GM19463 (cell line): ENCODE measurements at regions not wholly inside any gene's neighbourhood (a gene's known extent, or its start where the extent isn't known, plus 50 kb on each side); places are given as distances from the start of the nearest gene placed in this dataset.
A peak's percentile ranks its signal among the peaks of the same experiment; 100 is the strongest.

ENCODE experiments used
- ATAC-seq: cut with Tn5 transposase; IDR thresholded peaks from one replicate; pipeline ENCODE4 v1.9.1; 2021; ENCODE audit warnings: mild to moderate bottlenecking, moderate library complexity; ENCODE audit not compliant: unreplicated experiment

DNA sequence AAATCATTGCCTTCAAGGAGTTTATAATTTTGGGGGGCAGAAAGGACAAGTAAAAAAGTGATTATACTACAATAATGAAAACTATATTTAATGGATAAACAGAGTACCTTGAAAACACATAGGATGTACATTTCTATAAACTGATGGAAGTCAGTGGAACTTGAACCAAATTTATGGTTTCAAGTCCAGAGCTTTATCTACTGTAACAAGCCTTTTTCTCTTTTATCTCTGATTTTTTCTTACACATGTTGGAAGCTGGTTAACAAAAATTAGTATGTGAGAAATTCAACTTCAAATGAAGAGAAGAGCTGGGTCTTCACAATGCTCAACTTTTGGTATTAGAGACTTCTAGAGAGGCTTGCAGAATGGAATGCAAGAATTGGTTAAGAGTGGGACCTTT lies 393.6 kb downstream of the LMO7 start:
- no peak for ATAC-seq

DNA sequence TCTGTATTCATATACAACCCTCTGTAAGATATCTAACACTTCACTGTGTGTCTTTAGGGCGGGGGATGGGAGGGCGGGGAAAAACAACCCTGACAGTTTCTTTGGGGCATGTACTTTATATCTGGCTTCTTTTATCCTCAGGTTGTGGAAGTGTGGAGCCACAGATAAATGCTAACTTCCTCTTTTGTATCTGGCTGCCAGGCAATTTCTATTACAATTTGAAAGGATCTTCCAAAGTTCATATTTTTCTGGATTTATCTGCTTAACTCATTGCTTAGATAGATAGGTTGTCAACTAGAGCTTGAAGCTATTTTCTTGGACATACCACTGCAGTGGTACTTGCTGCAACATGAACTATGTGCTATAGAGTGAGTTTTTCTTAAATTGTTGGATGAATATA lies 393.0 kb downstream of the LMO7 start:
- no peak for ATAC-seq

DNA sequence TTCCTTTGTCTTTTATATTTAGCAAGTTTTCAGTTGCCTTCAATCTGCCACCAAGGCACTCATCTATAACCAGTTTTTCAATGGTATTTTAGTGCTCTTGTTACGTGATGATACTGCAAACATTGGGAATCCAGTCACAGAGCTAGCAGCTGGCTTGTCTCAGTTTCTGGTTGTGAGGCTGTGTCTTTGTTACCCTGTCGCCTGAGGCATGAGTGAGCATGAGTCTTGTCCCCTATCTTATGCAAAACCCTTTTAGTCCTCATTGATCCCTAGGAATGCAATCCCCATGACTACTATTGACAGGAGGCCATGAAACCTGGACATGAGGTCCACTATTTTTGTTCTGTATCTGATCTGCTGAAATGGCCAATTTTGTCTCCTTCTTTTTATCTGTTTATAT lies 391.0 kb downstream of the LMO7 start:
- no peak for ATAC-seq

DNA sequence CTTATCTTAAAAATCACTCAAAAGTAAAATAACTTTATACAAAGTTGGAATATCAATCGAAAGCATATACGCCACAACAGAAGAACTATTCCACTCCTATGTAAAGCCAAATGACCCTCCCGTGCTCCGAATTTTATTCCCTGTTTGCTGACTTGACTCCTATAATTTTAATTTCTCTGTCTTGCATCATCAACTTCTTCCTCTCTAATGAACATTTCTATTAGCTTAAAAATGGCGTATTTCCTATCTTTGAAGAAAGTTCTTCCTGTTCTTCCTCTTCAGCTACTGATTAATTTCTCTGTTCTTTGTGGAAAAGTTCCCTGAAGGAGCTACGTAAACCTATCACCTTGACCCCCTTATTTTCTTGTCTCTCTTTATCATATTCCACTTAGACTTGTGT lies 389.3 kb downstream of the LMO7 start:
- ATAC-seq: no peak

DNA sequence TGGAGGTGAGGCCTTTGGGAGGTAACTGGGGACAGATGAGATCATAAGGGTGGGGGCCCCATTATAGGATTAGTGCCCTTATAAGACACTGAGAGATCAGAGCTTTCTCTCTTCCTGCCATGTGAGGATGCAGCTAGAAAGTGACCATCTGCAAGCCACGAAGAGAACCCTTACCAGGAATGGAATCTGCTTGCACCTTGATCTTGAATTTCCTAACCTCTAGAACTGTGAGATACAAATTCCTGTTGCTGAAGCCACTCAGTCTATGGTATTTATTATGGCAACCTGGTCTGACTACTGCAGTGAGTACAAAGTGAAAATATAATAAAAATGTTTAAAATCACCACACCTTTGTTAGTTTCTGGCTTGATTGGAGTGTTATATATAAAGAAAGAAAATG lies 388.0 kb downstream of the LMO7 start:
- ATAC-seq: no peak

DNA sequence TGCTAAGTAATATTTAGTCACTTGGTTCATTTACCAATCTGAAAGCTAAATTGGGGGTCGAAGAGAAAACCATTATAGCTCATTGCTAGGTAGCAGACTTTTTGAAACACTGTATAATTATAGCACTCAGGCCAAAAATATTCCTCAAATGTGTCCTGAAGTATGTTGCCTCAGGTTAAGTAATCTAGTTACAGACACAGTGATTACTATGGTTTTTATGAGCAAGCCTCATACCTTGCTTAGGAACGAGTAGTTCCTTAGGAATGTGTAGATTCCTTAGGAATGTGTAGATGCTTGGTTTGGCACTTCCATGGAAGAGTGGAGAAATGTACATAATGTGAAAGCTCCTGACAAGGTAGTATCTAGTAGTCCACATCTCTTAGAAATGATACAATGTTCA lies 387.5 kb downstream of the LMO7 start:
- ATAC-seq: no peak

DNA sequence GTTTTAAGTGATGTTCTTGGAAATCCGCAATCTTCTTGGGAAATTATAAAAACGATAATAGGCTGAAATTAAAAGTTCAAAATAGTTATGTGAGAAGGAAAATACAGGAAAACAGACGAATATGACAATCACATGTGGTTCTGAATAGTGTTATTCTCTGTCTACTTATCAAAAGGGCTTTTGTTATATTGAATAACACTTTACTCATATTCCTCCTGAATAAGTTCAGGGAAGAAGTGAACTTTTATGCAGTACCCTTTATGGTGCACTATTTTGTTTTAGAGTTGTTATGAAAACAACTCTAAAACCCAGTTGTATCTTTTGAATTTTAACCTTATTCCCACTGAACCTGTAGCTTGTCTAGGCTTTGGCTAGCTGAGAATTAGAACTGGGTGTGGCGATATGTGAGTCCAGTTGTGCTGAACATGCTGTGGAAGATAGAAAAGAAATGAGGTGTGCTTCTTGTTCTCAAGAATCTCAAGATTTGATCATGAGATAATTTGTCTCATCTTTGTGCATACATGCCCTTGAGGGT lies 384.4 kb downstream of the LMO7 start:
- ATAC-seq: no peak

DNA sequence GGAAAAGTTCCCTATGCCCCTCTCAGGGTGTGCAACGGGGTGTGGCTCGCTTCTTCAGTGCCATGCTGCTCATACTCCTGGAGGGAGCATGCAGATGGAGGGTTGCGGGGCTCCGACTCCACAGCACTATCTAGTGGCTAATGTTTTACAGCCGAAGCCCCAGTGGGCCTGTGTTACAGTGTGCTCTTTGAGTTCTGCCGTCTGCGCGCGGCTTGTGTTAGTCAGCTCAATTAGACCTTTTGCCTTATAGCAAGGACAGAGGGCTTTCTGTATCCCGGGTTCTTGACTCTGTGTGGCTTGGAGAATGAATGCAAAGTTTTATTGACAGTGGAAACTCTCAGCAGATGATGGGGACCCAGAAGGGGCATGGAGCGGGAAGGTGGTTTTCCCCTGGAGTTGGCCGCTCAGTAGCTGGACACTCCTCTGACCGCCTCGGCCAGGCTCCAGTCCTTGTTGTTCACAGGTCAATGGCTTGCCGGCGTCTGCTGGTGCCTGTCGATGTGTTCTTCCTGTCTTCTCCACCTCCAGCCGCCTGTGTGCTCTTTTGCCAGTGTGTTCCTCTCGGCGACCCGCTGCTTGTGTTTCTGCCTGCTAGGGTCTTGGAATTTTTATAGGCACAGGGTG lies 383.4 kb downstream of the LMO7 start:
- ATAC-seq: no peak

DNA sequence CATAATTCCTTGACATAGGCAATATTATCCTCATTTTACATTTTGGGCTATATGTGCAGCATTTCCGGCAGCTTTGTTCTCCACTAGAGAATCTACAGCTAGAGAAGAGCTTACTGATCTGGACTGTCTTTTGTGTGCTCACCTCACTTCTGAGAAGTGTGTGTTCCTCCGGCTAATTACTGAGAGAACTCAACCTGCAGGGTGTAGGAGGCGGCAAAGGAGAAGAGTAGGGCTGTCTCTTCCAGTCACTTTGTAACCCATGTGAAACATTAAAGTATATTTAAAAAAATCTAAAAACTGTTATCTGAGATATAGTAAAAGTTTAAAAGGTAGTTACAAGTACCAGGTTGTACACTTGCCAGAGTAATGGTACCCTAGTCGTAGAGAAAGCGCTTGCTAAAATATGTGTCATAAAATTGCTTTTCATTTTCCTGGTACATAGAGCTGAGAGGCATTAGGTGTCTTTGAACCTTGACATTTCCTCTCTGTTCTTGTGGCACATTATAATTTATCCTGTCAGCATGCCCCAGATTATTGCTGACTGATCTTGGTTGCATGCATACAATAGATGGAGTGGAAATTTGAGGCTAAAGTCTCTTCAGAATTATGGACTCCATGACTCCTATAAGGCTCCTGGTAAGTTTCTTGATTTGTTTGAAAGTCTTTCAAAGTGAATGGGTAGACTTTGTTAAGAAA lies 381.9 kb downstream of the LMO7 start:
- no peak for ATAC-seq

DNA sequence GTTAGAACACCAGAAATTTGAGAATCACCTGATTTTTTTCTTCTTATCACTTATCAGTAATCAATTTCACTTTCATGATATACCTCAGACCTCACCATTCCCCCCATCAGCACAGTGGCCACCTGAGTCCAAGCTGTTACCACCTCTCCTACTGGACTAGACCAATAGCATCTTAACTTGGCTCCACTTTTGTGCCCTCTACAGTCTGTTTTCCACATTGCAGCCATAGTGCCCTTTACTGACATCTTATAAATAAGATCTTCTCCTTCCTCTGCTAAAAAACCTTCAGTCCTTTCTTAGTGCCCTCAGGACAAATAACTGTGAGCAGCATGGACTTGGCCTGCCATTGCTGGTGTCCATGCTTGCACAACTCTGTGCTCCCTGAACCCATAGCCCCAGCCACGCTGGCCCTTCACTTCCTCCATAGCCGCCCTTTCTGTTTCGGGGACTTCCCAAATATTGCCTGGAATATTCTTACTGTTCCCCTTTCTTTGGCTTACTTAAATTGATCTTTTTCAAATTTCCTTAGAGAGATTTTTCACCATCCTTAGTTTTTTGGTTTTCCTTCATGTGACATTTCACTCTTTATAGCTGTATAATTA lies 380.8 kb downstream of the LMO7 start:
- peak; percentile 59 for ATAC-seq

DNA sequence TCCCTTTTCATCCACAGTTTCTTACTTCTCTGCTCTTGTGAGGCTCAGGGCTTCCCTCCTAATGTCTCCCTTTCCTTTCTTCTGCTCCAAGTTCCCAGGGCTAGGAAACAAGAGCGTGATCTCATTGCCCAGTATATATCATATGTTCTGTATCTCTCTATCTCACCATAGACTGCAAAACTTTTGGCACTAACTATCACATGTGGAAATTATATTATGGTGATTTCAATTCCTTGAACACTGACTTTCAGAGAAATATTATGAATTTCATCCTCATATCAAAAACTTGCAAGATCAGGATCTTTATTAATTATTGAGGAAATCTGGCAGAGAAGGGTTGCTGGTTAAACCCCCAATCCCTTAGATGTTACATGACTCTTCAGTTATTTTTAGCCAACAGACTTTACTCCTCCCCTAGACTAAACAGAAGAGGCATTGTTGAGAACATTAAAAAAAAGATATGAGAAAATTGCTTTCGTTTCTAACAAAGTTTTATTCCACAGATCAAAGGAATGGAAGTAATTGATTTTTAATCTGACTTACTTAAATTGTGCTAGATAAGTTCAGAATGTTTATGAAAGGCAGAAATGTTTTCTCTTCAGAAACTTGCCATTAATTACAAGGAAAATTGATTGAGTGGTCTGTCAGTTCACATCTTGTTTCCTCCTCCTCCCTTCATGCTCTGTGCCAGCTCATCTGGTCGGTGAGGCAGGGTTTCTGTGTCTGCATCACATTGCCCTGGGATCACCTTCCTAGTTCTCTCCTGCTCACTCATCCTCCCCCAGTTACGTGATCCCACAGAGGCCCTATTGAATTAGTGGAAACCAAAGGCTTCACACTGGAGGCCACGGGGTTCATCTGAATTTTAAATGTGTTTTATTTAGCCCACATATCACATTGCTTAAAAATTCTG lies 378.5 kb downstream of the LMO7 start:
- ATAC-seq: no peak

DNA sequence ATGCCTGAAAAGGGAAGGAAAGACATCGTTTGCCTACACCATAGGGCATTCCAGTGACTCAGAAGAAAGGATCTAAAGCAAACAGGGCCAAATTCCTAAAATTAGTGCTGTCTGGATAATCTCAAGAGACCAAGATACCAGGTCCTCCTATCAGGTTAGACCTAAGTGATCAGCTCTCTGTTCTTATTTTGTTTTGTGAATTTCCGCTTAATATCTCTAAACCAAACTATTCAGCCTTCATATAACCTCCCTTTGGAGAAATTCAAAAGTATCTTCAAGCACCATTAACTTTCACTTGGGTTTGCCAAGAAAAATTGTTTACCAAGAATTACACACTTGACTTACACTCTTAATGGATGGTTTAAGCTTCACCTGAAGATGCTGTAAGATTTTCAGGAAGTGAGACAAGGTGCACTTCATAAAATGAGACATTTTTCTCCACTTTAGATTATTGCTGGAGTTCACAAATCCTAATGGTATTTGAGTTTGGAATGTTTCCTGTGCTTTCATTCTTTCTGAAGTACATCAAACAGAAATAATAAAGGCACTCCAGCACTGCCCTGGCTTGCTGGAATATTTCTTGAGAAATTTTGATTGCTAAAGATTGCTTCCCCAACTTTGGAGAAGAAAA lies 376.1 kb downstream of the LMO7 start:
- no peak for ATAC-seq

DNA sequence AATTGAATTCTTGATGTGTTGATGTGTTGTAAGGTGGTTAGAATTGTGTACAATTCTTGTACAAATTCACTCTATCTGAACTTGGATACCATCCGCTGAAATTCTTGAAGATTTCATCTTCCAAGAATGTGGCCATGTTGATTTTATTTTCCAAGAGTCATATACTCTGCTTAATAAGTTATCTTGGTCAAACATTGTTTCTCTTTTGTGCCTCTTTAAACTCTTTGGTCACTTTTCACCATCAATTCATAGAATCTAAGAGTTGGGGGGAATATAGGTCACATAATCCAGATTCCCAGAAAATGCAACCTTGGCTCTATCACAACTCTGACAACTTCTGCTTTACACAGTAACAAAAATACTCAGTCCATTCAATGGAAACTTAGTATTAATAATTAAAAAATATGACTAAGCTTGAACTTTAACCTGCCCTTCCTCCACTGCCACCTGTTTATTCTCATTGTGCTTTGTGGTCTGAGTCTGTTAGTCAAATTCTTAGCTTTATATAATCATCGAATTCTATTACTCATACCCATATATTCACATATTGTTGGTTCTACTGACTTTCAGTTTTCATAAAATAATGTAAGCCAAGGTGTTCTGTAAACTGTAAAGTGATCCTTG lies 373.2 kb downstream of the LMO7 start:
- ATAC-seq: peak; percentile 85

DNA sequence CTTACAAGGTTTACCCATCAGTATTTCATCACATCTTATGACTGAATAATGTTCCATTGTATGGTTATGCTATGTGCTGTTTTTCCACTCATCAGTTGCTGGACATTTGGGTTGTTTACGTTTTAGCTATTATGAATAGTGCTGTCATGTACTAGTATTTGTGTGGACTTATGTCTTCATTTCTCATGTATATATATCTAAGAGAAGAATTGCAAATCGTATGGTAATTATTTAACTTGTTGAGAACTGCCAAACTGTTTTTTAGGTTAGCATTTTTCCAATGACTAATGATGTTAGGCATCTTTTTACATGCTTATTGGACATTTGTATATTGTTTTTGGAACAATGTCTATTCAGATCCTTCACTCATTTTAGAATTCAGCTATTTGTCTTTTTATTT lies 368.3 kb downstream of the LMO7 start:
- no peak for ATAC-seq

DNA sequence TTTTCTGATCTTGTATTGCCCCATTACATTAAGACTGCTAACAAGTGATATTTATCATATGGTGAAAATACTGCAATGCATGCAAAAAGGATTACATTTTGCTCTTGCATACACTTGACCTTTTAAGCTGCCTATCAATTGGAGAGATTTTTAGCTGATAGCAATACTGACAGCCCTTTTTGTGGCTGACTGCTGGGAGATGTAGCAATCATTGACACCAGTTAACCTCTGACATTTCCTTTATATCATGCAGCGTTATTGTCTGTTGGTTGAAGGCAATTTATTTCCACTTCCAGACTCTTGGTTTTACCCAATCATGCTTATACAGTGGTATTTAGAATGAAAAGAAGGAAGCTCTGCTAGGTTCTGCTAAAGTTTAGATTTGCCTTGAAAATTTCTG lies 364.0 kb downstream of the LMO7 start:
- no peak for ATAC-seq

DNA sequence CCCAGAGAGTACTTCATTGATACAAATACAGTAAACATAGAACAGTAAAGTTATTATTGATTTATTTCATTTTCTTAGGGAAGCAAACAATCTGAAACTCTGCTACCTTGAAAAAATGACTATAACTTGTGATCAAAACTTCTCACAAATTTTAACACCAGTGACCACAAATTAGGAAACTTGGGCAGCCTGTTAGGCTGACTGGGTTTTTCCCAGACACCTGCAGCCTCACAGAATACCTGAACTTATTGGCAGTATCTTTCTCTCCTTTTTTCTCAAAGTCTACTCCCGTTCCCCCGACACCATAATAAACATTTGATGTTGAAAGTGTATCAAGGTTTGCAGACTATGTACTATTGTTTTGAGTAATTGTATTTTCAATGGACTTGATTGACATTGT lies 360.5 kb downstream of the LMO7 start:
- ATAC-seq: no peak

DNA sequence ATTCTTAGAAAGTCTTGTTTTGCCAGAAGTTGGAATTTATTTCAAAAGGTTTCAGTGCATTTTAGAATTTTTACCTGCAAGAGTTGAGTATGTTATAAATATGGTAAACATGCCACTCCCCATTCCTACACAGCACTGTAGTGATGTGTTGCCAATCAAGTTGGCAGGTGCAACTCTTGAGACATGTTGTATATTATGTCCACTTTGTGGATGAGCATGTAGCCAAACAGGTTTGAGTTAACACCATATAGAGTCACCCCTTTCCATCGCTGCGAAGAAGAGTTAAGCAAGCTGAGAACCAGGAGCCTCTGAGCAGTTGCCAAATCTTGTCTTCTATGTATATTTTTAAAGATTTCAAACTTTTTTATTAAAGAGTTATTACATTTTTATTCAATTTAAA lies 359.8 kb downstream of the LMO7 start:
- ATAC-seq: no peak

DNA sequence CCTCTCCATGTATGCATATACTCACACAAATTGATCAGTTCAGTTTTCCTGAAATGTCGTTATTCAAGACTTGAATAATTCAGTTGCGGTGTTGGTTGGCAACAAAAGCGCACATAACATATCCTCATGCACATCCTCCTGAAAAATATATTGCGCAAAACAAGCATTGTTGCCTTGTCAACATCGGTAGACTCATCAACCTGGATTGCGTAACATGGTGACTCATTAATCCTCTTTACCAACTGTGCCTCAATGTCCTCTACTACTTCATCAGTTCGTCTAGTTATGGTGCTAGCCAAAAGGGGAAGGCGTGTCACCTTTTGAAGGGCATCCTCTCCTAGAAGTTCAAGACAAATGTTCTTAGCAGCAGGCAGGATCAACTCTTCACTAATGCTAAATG lies 357.7 kb downstream of the LMO7 start:
- ATAC-seq: no peak

DNA sequence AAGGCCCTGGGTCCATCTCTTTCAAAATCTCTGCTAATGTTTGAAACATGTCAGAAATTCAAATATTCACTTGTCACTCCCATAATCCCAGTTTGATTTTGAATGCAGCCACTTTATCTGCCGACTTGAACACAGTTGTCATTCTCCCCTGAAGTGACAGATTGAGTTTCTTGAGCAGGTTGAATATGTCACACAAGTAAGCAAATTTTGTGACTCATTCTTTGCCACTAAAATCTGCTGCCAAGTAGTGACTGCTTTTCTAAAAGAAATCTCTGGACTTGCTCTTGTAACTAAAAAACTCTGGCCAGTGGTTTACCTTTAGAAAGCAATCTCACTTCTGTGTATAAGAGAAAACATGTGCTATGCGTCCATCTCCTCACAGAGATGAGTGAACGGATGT lies 357.1 kb downstream of the LMO7 start:
- no peak for ATAC-seq

DNA sequence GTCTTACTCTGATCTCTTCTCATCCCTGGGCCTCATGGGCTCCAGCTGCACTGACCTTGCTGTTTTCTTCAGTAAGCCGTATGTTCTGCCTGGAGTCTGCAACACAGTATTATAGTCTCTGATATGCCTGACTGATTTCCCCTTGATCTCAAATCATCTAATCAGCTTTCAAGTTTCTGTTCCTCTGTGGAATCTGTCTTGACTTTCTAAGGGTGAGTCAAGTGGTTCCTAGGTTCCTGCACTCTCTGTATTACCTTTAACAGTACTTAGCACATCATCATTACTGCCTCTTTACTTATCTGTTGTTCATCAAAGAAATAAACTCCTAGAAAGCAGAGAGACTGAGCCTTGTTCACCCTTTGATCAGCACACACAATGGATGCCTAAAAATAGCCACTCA lies 350.7 kb downstream of the LMO7 start:
- ATAC-seq: peak; percentile 98
